ENCODE measurements at regions not wholly inside any gene's neighbourhood (a gene's known extent, or its start where the extent isn't known, plus 50 kb on each side); places are given as distances from the start of the nearest gene placed in this dataset.

DNA sequence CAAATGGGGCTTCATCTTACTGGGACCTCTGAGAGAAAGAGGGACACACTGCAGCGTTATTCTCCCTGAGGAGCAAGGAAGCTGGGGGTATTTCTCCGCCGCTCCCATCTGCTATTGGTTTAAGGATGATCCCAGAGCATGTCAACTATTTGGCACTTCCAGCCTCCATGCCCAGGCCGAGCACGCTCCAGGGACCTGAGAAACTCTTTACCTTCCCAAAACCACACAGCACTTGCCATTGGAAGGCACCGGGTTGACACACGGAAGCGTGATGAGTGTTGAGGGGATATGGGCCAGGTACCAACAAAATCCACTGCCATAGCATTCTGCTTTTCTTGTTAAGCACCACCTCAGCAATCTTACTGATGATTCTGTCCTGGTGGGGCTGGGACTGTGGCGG is 92.4 kb upstream of the SLC24A3 start:
- TF ChIP-seq EZH2 (IDR thresholded peaks at IDR 0.05) (no peak), EGR1 (IDR thresholded peaks at IDR 0.05; ENCODE audit: low read depth) (no peak), POLR2A (IDR thresholded peaks at IDR 0.05; ENCODE audit: borderline replicate concordance, extremely low read depth, insufficient read depth, insufficient read length) (no peak), POLR2AphosphoS5 (IDR thresholded peaks at IDR 0.05; ENCODE audit: low read depth, low read length) (no peak), EZH2phosphoT487 (IDR thresholded peaks at IDR 0.05; ENCODE audit: borderline replicate concordance) (no peak), RAD21 (IDR thresholded peaks at IDR 0.05; ENCODE audit: low read depth) (no peak), REST (IDR thresholded peaks at IDR 0.05; ENCODE audit: low read depth) (no peak), SP1 (IDR thresholded peaks at IDR 0.05; ENCODE audit: low read depth) (no peak)
- TF ChIP-seq, protein P1, sequence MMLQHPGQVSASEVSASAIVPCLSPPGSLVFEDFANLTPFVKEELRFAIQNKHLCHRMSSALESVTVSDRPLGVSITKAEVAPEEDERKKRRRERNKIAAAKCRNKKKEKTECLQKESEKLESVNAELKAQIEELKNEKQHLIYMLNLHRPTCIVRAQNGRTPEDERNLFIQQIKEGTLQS (IDR thresholded peaks at IDR 0.05), result no peak
- TF ChIP-seq, protein P2, sequence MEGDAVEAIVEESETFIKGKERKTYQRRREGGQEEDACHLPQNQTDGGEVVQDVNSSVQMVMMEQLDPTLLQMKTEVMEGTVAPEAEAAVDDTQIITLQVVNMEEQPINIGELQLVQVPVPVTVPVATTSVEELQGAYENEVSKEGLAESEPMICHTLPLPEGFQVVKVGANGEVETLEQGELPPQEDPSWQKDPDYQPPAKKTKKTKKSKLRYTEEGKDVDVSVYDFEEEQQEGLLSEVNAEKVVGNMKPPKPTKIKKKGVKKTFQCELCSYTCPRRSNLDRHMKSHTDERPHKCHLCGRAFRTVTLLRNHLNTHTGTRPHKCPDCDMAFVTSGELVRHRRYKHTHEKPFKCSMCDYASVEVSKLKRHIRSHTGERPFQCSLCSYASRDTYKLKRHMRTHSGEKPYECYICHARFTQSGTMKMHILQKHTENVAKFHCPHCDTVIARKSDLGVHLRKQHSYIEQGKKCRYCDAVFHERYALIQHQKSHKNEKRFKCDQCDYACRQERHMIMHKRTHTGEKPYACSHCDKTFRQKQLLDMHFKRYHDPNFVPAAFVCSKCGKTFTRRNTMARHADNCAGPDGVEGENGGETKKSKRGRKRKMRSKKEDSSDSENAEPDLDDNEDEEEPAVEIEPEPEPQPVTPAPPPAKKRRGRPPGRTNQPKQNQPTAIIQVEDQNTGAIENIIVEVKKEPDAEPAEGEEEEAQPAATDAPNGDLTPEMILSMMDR (IDR thresholded peaks at IDR 0.05 in 2 of 3, conservative IDR thresholded peaks at IDR 0.05 in 1 of 3; ENCODE audit: borderline replicate concordance in 1 of 3, insufficient read depth in 1 of 3, low read depth in 2 of 3, low read length in 2 of 3), result no peak
